Nephron progenitor cell (in vitro differentiated cells): ENCODE measurements at regions not wholly inside any gene's neighbourhood (a gene's known extent, or its start where the extent isn't known, plus 50 kb on each side); places are given as distances from the start of the nearest gene placed in this dataset.

Experiments used
- DNase-seq: peaks from one replicate; pipeline ENCODE4 v3.0.0; 2021
- H3K27ac Mint-ChIP-seq: 2 replicates; pipeline ENCODE4 v1.8.0; 2021; ENCODE audit warnings: mild to moderate bottlenecking, moderate library complexity, mixed read lengths
- H3K27me3 Mint-ChIP-seq: 2 replicates; pipeline ENCODE4 v1.8.0; 2021; ENCODE audit warnings: mild to moderate bottlenecking, low read depth, mixed read lengths; ENCODE audit not compliant: poor library complexity
- H3K36me3 Mint-ChIP-seq: 2 replicates; pipeline ENCODE4 v1.8.0; 2021; ENCODE audit warnings: low read depth, mixed read lengths
- H3K4me1 Mint-ChIP-seq: 2 replicates; pipeline ENCODE4 v1.8.0; 2021; ENCODE audit warnings: mixed read lengths
- H3K4me3 Mint-ChIP-seq: 2 replicates; pipeline ENCODE4 v1.8.0; 2021; ENCODE audit warnings: mild to moderate bottlenecking, moderate library complexity, mixed read lengths
- H3K9me3 Mint-ChIP-seq: 2 replicates; pipeline ENCODE4 v1.8.0; 2021; ENCODE audit warnings: mild to moderate bottlenecking, moderate library complexity, mixed read lengths
- TF ChIP-seq, protein P1 (sequence below): fragments of 200-600 bp; sonication (generic); IDR thresholded peaks from 2 replicates; pipeline ENCODE4 v1.5.0; 2021; ENCODE audit warnings: antibody characterized with exemption

- H3K4me1 Mint-ChIP-seq: no peaks in the 10 kb centered on the region
- H3K36me3 Mint-ChIP-seq: no peaks in the 10 kb centered on the region
- TF ChIP-seq, protein P1, sequence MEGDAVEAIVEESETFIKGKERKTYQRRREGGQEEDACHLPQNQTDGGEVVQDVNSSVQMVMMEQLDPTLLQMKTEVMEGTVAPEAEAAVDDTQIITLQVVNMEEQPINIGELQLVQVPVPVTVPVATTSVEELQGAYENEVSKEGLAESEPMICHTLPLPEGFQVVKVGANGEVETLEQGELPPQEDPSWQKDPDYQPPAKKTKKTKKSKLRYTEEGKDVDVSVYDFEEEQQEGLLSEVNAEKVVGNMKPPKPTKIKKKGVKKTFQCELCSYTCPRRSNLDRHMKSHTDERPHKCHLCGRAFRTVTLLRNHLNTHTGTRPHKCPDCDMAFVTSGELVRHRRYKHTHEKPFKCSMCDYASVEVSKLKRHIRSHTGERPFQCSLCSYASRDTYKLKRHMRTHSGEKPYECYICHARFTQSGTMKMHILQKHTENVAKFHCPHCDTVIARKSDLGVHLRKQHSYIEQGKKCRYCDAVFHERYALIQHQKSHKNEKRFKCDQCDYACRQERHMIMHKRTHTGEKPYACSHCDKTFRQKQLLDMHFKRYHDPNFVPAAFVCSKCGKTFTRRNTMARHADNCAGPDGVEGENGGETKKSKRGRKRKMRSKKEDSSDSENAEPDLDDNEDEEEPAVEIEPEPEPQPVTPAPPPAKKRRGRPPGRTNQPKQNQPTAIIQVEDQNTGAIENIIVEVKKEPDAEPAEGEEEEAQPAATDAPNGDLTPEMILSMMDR: no peak
- no peaks in the 10 kb centered on the region for H3K9me3 Mint-ChIP-seq
- no peak overlapping the region for H3K27ac Mint-ChIP-seq
- no peaks in the 10 kb centered on the region for H3K27me3 Mint-ChIP-seq
- DNase-seq: no peak
- no peak overlapping the region for H3K4me3 Mint-ChIP-seq
These were observed 200.5 kb downstream of the CENPC start for GRCh38 chr4:67344594-67345380.

DNA sequence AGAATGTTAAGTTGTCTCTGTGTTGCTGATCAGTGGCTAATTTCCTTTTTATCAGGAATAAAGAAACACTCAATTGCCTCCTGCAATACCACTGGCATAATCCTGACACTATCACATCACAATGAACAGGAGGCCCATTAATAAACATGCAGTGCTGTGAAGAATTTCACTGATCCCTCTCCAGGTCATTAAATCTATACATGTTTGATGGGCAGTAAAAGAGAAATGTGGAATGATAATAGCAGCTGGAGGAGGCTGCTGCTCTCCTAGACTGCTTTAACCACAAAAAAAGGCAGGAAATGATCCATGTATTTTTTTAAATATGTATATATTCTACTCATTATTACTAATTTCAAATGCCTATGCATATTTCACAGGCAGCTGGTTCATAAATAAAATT lies 202.1 kb downstream of the CENPC start:
- H3K4me1 Mint-ChIP-seq: no peaks in the 10 kb centered on the region
- H3K4me3 Mint-ChIP-seq: no peak overlapping the region
- no peaks in the 10 kb centered on the region for H3K27me3 Mint-ChIP-seq
- no peaks in the 10 kb centered on the region for H3K9me3 Mint-ChIP-seq
- TF ChIP-seq, protein P1: no peak
- no peak for DNase-seq
- no peak overlapping the region for H3K27ac Mint-ChIP-seq
- H3K36me3 Mint-ChIP-seq: no peaks in the 10 kb centered on the region

DNA sequence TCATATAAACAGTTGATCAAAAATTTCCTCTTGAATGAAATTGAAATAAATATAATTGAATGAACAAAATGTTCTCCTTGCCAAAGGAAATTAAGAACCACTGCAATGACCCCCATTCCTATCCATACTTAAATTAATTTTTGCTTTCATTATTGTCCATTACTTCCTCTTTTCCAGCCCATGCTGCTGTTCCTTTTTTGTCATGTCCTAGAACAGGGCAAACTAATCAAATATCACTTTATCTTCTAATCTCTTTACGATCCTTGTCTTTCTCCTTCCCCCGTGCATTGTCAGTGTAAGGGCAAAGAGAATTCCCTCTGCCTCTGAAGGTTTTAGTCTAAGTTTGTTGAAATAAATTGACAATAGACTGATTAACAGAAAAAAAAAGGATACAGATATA lies 203.0 kb downstream of the CENPC start:
- DNase-seq: no peak
- no peak overlapping the region for H3K4me3 Mint-ChIP-seq
- TF ChIP-seq, protein P1: no peak
- no peaks in the 10 kb centered on the region for H3K36me3 Mint-ChIP-seq
- no peak overlapping the region for H3K27ac Mint-ChIP-seq
- H3K27me3 Mint-ChIP-seq: no peaks in the 10 kb centered on the region
- no peaks in the 10 kb centered on the region for H3K9me3 Mint-ChIP-seq
- H3K4me1 Mint-ChIP-seq: no peaks in the 10 kb centered on the region

DNA sequence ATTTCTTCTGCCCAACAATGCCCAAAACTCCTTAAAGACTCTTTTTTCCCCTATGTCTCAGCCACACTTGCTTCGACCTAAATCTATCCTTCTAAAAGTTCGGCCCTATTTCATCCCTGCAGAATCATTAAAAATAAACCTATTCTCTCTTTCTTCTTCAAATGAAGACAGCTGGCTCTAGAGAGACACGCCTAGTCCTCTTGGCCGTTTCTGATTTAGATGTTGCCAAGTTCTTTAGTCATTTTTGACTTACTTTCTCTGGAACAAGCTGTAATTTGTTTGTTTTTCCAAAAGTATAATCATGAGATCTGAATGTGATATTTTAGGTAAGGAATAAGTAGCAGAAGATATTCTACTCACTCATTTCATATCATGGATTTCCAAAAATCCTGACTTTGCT lies 211.6 kb downstream of the CENPC start:
- Mint-ChIP-seq H3K36me3 (no peaks in the 10 kb centered on the region), H3K4me3 (no peak overlapping the region), H3K27me3 (peaks cover 9% of the 10 kb centered on the region), H3K9me3 (peaks cover 6% of the 10 kb centered on the region), H3K27ac (no peak overlapping the region), H3K4me1 (no peaks in the 10 kb centered on the region)
- DNase-seq: no peak
- TF ChIP-seq, protein P1: no peak

- Mint-ChIP-seq H3K4me1 (peaks cover 2% of the 10 kb centered on the region), H3K27ac (no peak overlapping the region), H3K4me3 (no peak overlapping the region), H3K9me3 (peaks cover 6% of the 10 kb centered on the region), H3K27me3 (peaks cover 14% of the 10 kb centered on the region), H3K36me3 (no peaks in the 10 kb centered on the region)
- TF ChIP-seq, protein P1: peak; percentile 46
- peak; percentile 3 for DNase-seq
These were observed 212.7 kb downstream of the CENPC start for GRCh38 chr4:67332627-67333026.

DNA sequence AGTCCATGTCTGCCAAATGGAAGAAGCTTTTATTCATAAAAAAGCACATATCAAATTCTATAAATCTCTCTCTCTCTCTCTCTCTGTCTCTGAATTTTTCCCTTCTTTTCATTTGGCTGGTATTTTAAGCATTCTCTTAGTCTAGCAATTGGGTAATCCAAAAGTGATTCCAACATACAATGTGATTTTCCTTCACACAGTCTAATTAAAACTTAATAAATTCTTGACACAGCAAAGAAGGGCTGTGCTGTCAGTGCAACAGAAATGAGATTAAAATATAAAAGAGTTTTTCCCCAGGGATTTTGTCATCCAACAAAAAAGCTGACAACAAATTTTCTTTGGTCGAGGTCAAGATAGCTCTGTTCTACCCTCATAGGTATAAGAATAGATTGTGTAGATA lies 216.9 kb downstream of the CENPC start:
- TF ChIP-seq, protein P1: no peak

More for the DNA sequence above, 216.9 kb downstream of the CENPC start:
- no peak overlapping the region for H3K27ac Mint-ChIP-seq
- no peak overlapping the region for H3K4me3 Mint-ChIP-seq
- H3K4me1 Mint-ChIP-seq: peaks cover 6% of the 10 kb centered on the region
- peaks cover 11% of the 10 kb centered on the region for H3K9me3 Mint-ChIP-seq
- no peak for DNase-seq
- H3K27me3 Mint-ChIP-seq: peaks cover 18% of the 10 kb centered on the region
- no peaks in the 10 kb centered on the region for H3K36me3 Mint-ChIP-seq
